IMR-90 (cell line): ENCODE measurements at regions not wholly inside any gene's neighbourhood (a gene's known extent, or its start where the extent isn't known, plus 50 kb on each side); places are given as distances from the start of the nearest gene placed in this dataset.

Experiments
- ATAC-seq: fragments of 200-7000 bp; cut with Tn5 transposase; 2 replicates; pipeline ENCODE4 v1.9.1; 2020; ENCODE audit warnings: low read depth, mild to moderate bottlenecking, moderate library complexity
- BruUV-seq: library from RNA; stranded (reverse); fragments of 400-500 nt; replicated peaks from 2 replicates; lab custom pipeline; 2021; lab: Mats Ljungman, UMichigan
- CTCF ChIA-PET: fragments of 300-600 bp; formaldehyde crosslinking; extraction: SDS; loops from one replicate; lab custom pipeline; 2021; ENCODE audit warnings: antibody characterized with exemption; lab: Yijun Ruan, JAX
- POLR2A ChIA-PET: fragments of 300-600 bp; sonication (Branson Sonifier 250); formaldehyde crosslinking; loops from one replicate; lab custom pipeline; 2022; ENCODE audit warnings: antibody characterized with exemption; ENCODE audit not compliant: unreplicated experiment; lab: Charles Lee
- DNase-seq: peaks from one replicate; pipeline ENCODE4 v3.0.0; 2013
- H2AFZ ChIP-seq: replicated peaks from 2 replicates; pipeline ENCODE3; 2013; ENCODE audit warnings: low read length, mild to moderate bottlenecking; ENCODE audit not compliant: poor library complexity
- H2AK5ac ChIP-seq: 2 replicates; pipeline ENCODE4 v1.6.1; 2013; ENCODE audit warnings: low read depth, low read length, inconsistent platforms
- H2AK9ac ChIP-seq: replicated peaks from 2 replicates; pipeline ENCODE3; 2013; ENCODE audit warnings: mild to moderate bottlenecking, low read depth, low read length, moderate library complexity; ENCODE audit not compliant: poor library complexity
- H2BK120ac ChIP-seq: 2 replicates; pipeline ENCODE4 v1.6.1; 2013; ENCODE audit warnings: low read depth, low read length, inconsistent platforms
- H2BK15ac ChIP-seq: 3 replicates; pipeline ENCODE4 v1.6.1; 2013; ENCODE audit warnings: low read depth, low read length, inconsistent platforms
- H2BK20ac ChIP-seq: 2 replicates; pipeline ENCODE4 v1.6.1; 2013; ENCODE audit warnings: low read depth, mild to moderate bottlenecking, inconsistent platforms, low read length, moderate library complexity
- H2BK5ac ChIP-seq: 2 replicates; pipeline ENCODE4 v1.6.1; 2013; ENCODE audit warnings: mild to moderate bottlenecking, low read depth, low read length, inconsistent platforms; ENCODE audit not compliant: poor library complexity, severe bottlenecking
- H3K14ac ChIP-seq: replicated peaks from 2 replicates; pipeline ENCODE4 v1.6.1; 2013; ENCODE audit warnings: low read depth, low read length, inconsistent platforms
- H3K18ac ChIP-seq: 2 replicates; pipeline ENCODE4 v1.6.1; 2013; ENCODE audit warnings: low read depth, low read length, control low read depth
- H3K23ac ChIP-seq: 2 replicates; pipeline ENCODE4 v1.6.1; 2013; ENCODE audit warnings: low read depth, low read length, inconsistent platforms
- H3K27ac ChIP-seq: 2 replicates; pipeline ENCODE4 v1.5.1; 2013; ENCODE audit warnings: mild to moderate bottlenecking, control low read depth, low read length; ENCODE audit not compliant: insufficient read depth
- H3K27me3 ChIP-seq: 2 replicates; pipeline ENCODE4 v1.6.1; 2013; ENCODE audit warnings: low read length; ENCODE audit not compliant: control insufficient read depth, insufficient read depth
- H3K36me3 ChIP-seq: 2 replicates; pipeline ENCODE4 v1.6.1; 2013; ENCODE audit warnings: low read length, mixed read lengths; ENCODE audit not compliant: control insufficient read depth, insufficient read depth
- H3K4ac ChIP-seq: 2 replicates; pipeline ENCODE4 v1.6.1; 2013; ENCODE audit warnings: low read depth, low read length, inconsistent platforms
- H3K4me1 ChIP-seq: 2 replicates; pipeline ENCODE4 v1.6.1; 2013; ENCODE audit warnings: low read length, mixed read lengths; ENCODE audit not compliant: control insufficient read depth, insufficient read depth
- H3K4me2 ChIP-seq: 2 replicates; pipeline ENCODE4 v1.6.1; 2013; ENCODE audit warnings: low read depth, mild to moderate bottlenecking, control low read depth, low read length, moderate library complexity
- H3K4me3 ChIP-seq: 2 replicates; pipeline ENCODE4 v1.5.1; 2013; ENCODE audit warnings: low read depth, mild to moderate bottlenecking, control low read depth, low read length, moderate library complexity; ENCODE audit not compliant: insufficient read depth
- H3K56ac ChIP-seq: 2 replicates; pipeline ENCODE4 v1.6.1; 2013; ENCODE audit warnings: low read length, inconsistent platforms; ENCODE audit not compliant: insufficient read depth; ENCODE audit errors: extremely low read depth
- H3K79me1 ChIP-seq, 2 experiments: 2 replicates each; pipeline ENCODE4 v1.6.1; 2013; ENCODE audit warnings: low read length in 2 of 2, inconsistent platforms in 1 of 2, low read depth in 1 of 2
- H3K9ac ChIP-seq: 2 replicates; pipeline ENCODE4 v1.6.1; 2013; ENCODE audit warnings: low read depth, low read length, control low read depth
- H3K9me1 ChIP-seq: 2 replicates; pipeline ENCODE4 v1.6.1; 2013; ENCODE audit warnings: low read length, inconsistent platforms; ENCODE audit not compliant: insufficient read depth
- H3K9me3 ChIP-seq: 2 replicates; pipeline ENCODE4 v1.6.1; 2013; ENCODE audit warnings: low read length; ENCODE audit not compliant: control insufficient read depth, insufficient read depth
- H4K20me1 ChIP-seq: 2 replicates; pipeline ENCODE4 v1.6.1; 2013; ENCODE audit warnings: low read length, inconsistent platforms; ENCODE audit not compliant: insufficient read depth
- H4K5ac ChIP-seq: 2 replicates; pipeline ENCODE4 v1.6.1; 2013; ENCODE audit warnings: mild to moderate bottlenecking, low read depth, low read length, control low read depth
- H4K8ac ChIP-seq, 2 experiments: 2 replicates each; pipeline ENCODE4 v1.6.1; 2013; ENCODE audit warnings: low read depth in 2 of 2, low read length in 2 of 2, control low read depth in 1 of 2, inconsistent platforms in 1 of 2
- H4K91ac ChIP-seq: 2 replicates; pipeline ENCODE4 v1.6.1; 2013; ENCODE audit warnings: low read depth, low read length, inconsistent platforms; ENCODE audit not compliant: insufficient read depth
- BHLHE40 ChIP-seq: fragments of 150-350 bp; IDR thresholded peaks from 2 replicates; pipeline ENCODE4 v1.6.1; 2016; ENCODE audit warnings: mild to moderate bottlenecking, low read depth, low read length
- CEBPB ChIP-seq: IDR thresholded peaks from 2 replicates; pipeline ENCODE4 v1.6.1; 2012; ENCODE audit warnings: low read depth, low read length, improper control_type of control experiment
- CHD1 ChIP-seq: IDR thresholded peaks from 2 replicates; pipeline ENCODE4 v1.6.1; 2012; ENCODE audit warnings: low read depth, low read length, improper control_type of control experiment
- CTCF ChIP-seq: conservative IDR thresholded peaks from 2 replicates; pipeline ENCODE4 v1.5.1; 2012; ENCODE audit warnings: mild to moderate bottlenecking, low read depth, low read length, improper control_type of control experiment
- ELK1 ChIP-seq: fragments of 150-350 bp; IDR thresholded peaks from 2 replicates; pipeline ENCODE4 v1.6.1; 2016; ENCODE audit warnings: low read depth, mild to moderate bottlenecking, low read length, moderate library complexity, borderline replicate concordance
- FOS ChIP-seq: fragments of 150-350 bp; IDR thresholded peaks from 2 replicates; pipeline ENCODE4 v1.6.1; 2016; ENCODE audit warnings: low read depth, low read length
- MAFK ChIP-seq: IDR thresholded peaks from 2 replicates; pipeline ENCODE4 v1.6.1; 2012; ENCODE audit warnings: low read depth, low read length, improper control_type of control experiment
- MAZ ChIP-seq: IDR thresholded peaks from 2 replicates; pipeline ENCODE4 v1.6.1; 2012; ENCODE audit warnings: low read depth, mild to moderate bottlenecking, low read length, improper control_type of control experiment, moderate library complexity, borderline replicate concordance
- MXI1 ChIP-seq: IDR thresholded peaks from 2 replicates; pipeline ENCODE4 v1.6.1; 2012; ENCODE audit warnings: low read depth, mild to moderate bottlenecking, low read length, moderate library complexity, borderline replicate concordance
- NFE2L2 ChIP-seq: fragments of 150-350 bp; IDR thresholded peaks from 2 replicates; pipeline ENCODE4 v1.6.1; 2016; ENCODE audit warnings: low read depth, mild to moderate bottlenecking, low read length
- POLR2A ChIP-seq: IDR thresholded peaks from 2 replicates; pipeline ENCODE4 v1.6.1; 2012; ENCODE audit warnings: mild to moderate bottlenecking, low read depth, low read length
- RAD21 ChIP-seq: IDR thresholded peaks from 2 replicates; pipeline ENCODE4 v1.6.1; 2012; ENCODE audit warnings: low read length, improper control_type of control experiment
- RCOR1 ChIP-seq: IDR thresholded peaks from 2 replicates; pipeline ENCODE4 v1.6.1; 2012; ENCODE audit warnings: mild to moderate bottlenecking, low read length, improper control_type of control experiment; ENCODE audit not compliant: insufficient replicate concordance
- RFX5 ChIP-seq: IDR thresholded peaks from 2 replicates; pipeline ENCODE4 v1.8.0; 2012; ENCODE audit warnings: low read depth, mild to moderate bottlenecking, low read length, moderate library complexity
- SMC3 ChIP-seq: fragments of 150-350 bp; IDR thresholded peaks from 2 replicates; pipeline ENCODE4 v1.6.1; 2016; ENCODE audit warnings: low read depth, mild to moderate bottlenecking, antibody characterized with exemption, low read length, moderate library complexity
- USF2 ChIP-seq: fragments of 150-350 bp; IDR thresholded peaks from 2 replicates; pipeline ENCODE4 v1.6.1; 2017; ENCODE audit warnings: mild to moderate bottlenecking, antibody characterized with exemption, low read length, low read depth
- WGBS, 2 experiments: methylation state at CpG; one replicate each; pipeline versions ENCODE4 v1.1.5 to v1.1.7; 2013; ENCODE audit warnings: missing lambda C conversion rate in 2 of 2; ENCODE audit not compliant: insufficient read length in 1 of 2; ENCODE audit errors: extremely low coverage in 2 of 2; 5-methylcytosine and 5-hydroxymethylcytosine counted together
- dilution Hi-C: fragments of 300-500 bp; cut with HindIII; formaldehyde crosslinking; loops from one replicate; pipeline ENCODE4 v1.14.3; 2018; ENCODE audit warnings: low sequenced_read_pairs; ENCODE audit not compliant: unreplicated experiment
- in situ Hi-C: fragments of 300-500 bp; cut with MboI; formaldehyde crosslinking; loops from 3 replicates; pipeline ENCODE4 v1.14.3; 2019; ENCODE audit warnings: low sequenced_read_pairs, inconsistent platforms, mixed read lengths
- intact Hi-C: fragments of 100-400 bp; cut with micrococcal nuclease; formaldehyde crosslinking; loops from 2 replicates; pipeline ENCODE4 v1.10.0; 2022

GRCh38 chr5:133741818-133742355 lies 129.5 kb upstream of the FSTL4 start:
- Histone ChIP-seq H2BK5ac (no peak overlapping the region), H3K4me3 (no peak overlapping the region), H3K79me1 (no peaks in the 10 kb centered on the region), H3K27ac (no peak overlapping the region), H2AK9ac (no peak overlapping the region), H4K20me1 (no peaks in the 10 kb centered on the region), H3K14ac (no peak overlapping the region), H4K5ac (no peak overlapping the region), H3K56ac (no peak overlapping the region), H3K4ac (no peak overlapping the region), H3K4me1 (no peaks in the 10 kb centered on the region), H4K8ac (no peak overlapping the region), H2AFZ (no peak overlapping the region), H3K27me3 (peaks cover 2% of the 10 kb centered on the region; the same call in 1 of the 2 replicates), H4K91ac (no peak overlapping the region), H2BK120ac (no peak overlapping the region), H3K4me2 (no peak overlapping the region), H2BK15ac (no peak overlapping the region), H2BK20ac (no peak overlapping the region), H3K9me1 (no peaks in the 10 kb centered on the region), H3K36me3 (no peaks in the 10 kb centered on the region), H3K18ac (no peak overlapping the region), H3K9ac (no peak overlapping the region), H2AK5ac (no peak overlapping the region), H3K23ac (no peak overlapping the region), H3K9me3 (no peaks in the 10 kb centered on the region)
- dilution Hi-C loops: no loop called here
- TF ChIP-seq SMC3 (no peak), CEBPB (no peak), ELK1 (no peak), RFX5 (no peak), RAD21 (no peak), MAZ (no peak), CHD1 (no peak), POLR2A (no peak), FOS (no peak), NFE2L2 (no peak), MAFK (no peak), CTCF (no peak), RCOR1 (no peak), MXI1 (no peak), USF2 (no peak), BHLHE40 (no peak)
- ATAC-seq (no peak), DNase-seq (no peak)
- no TSS peak for BruUV-seq
- in situ Hi-C loops: no loop called here
- ChIA-PET POLR2A (no interaction called here), CTCF (no interaction called here)
- 0% methylated on average over 1 of the region's 4 CpGs; no CpG with 5 or more reads in 1 of the 2 experiments for WGBS, 2 experiments
- intact Hi-C loops: no loop called here
